T-cell (primary cell): ENCODE measurements at regions not wholly inside any gene's neighbourhood (a gene's known extent, or its start where the extent isn't known, plus 50 kb on each side); places are given as distances from the start of the nearest gene placed in this dataset.

Experiments
- ATAC-seq, 4 experiments: fragments of 200-7000 bp in 3 of 4; fragments of 150-1000 bp in 1 of 4; cut with Tn5 transposase; replicated peaks in 1 of 4; 1 replicate in 3 of 4; 2 replicates in 1 of 4; pipeline ENCODE4 v1.10.0; 2021; ENCODE audit warnings: moderate library complexity in 3 of 4, mild to moderate bottlenecking in 2 of 4, moderate number of reproducible peaks in 1 of 4
- CTCF ChIA-PET, 2 donors: fragments of 300-600 bp; sonication (Branson Sonifier 250); formaldehyde crosslinking; loops; one replicate each; lab custom pipeline; 2022; ENCODE audit warnings: antibody characterized with exemption in 2 of 2; lab: Charles Lee
- POLR2A ChIA-PET, 2 donors: fragments of 300-600 bp; sonication (Branson Sonifier 250); formaldehyde crosslinking; loops; one replicate each; lab custom pipeline; 2022; ENCODE audit warnings: antibody characterized with exemption in 2 of 2; lab: Charles Lee
- DNase-seq, 35 experiments: peaks; one replicate each; pipeline versions ENCODE4 v3.0.0 to v3.0.0-alpha.2; 2013 to 2023
- H3K27ac ChIP-seq: one replicate; pipeline ENCODE4 v1.5.1; 2013; ENCODE audit warnings: low read length
- H3K27me3 ChIP-seq, 2 experiments: replicated peaks in 1 of 2; 1 replicate in 1 of 2; 2 replicates in 1 of 2; pipeline versions ENCODE4 v1.6.1 to v1.7.0; 2013; ENCODE audit warnings: low read length in 1 of 2, mixed read lengths in 1 of 2; ENCODE audit not compliant: control insufficient read depth in 2 of 2, insufficient read depth in 2 of 2; ENCODE audit errors: extremely low read depth in 1 of 2
- H3K36me3 ChIP-seq, 2 donors: 1 replicate in 1 of 2; 2 replicates in 1 of 2; pipeline versions ENCODE4 v1.6.1 to v1.7.0; 2013; ENCODE audit warnings: low read length in 1 of 2; ENCODE audit not compliant: control insufficient read depth in 2 of 2, insufficient read depth in 1 of 2; ENCODE audit errors: extremely low read depth in 1 of 2
- H3K4me1 ChIP-seq, 2 experiments: 1 replicate in 1 of 2; 2 replicates in 1 of 2; pipeline versions ENCODE4 v1.6.1 to v1.7.0; 2013; ENCODE audit warnings: low read length in 2 of 2, mixed read lengths in 1 of 2; ENCODE audit not compliant: insufficient read depth in 2 of 2, control insufficient read depth in 1 of 2; ENCODE audit errors: extremely low read depth in 1 of 2
- H3K4me3 ChIP-seq, 2 donors: 1 replicate in 1 of 2; 2 replicates in 1 of 2; pipeline versions ENCODE4 v1.5.1 to v1.7.0; 2013; ENCODE audit warnings: mild to moderate bottlenecking in 2 of 2, low read length in 1 of 2, moderate library complexity in 1 of 2; ENCODE audit not compliant: control insufficient read depth in 1 of 2; ENCODE audit errors: extremely low read depth in 1 of 2
- H3K9me3 ChIP-seq: 2 replicates; pipeline ENCODE4 v1.7.0; 2013
- H3K27ac Mint-ChIP-seq, 2 donors: one replicate each; pipeline ENCODE4 v1.8.0; 2020 to 2021; ENCODE audit warnings: mild to moderate bottlenecking in 2 of 2, mixed read lengths in 2 of 2
- H3K27me3 Mint-ChIP-seq, 2 donors: one replicate each; pipeline ENCODE4 v1.8.0; 2021 to 2022; ENCODE audit warnings: mixed read lengths in 2 of 2
- H3K36me3 Mint-ChIP-seq: one replicate; pipeline ENCODE4 v1.8.0; 2021; ENCODE audit warnings: mixed read lengths
- H3K4me1 Mint-ChIP-seq, 3 donors: one replicate each; pipeline ENCODE4 v1.8.0; 2020 to 2022; ENCODE audit warnings: mixed read lengths in 3 of 3, mild to moderate bottlenecking in 1 of 3
- H3K4me3 Mint-ChIP-seq, 3 donors: one replicate each; pipeline ENCODE4 v1.8.0; 2020 to 2022; ENCODE audit warnings: mild to moderate bottlenecking in 3 of 3, mixed read lengths in 3 of 3, moderate library complexity in 3 of 3
- H3K9me3 Mint-ChIP-seq, 3 donors: one replicate each; pipeline ENCODE4 v1.8.0; 2020 to 2022; ENCODE audit warnings: mixed read lengths in 3 of 3
- WGBS: methylation state at CpG from one replicate; pipeline ENCODE4 v1.1.5; 2013; ENCODE audit warnings: missing lambda C conversion rate; ENCODE audit not compliant: insufficient coverage; 5-methylcytosine and 5-hydroxymethylcytosine counted together

GRCh38 chr10:33720161-33720560, 385.7 kb upstream of the NRP1 start:
- Histone ChIP-seq H3K9me3 (no peaks in the 10 kb centered on the region), H3K27ac (no peak overlapping the region), H3K4me3 (no peak overlapping the region), H3K27me3 (peaks cover 0 to 3% of the 10 kb centered on the region in 2 experiments), H3K36me3 (no peaks in the 10 kb centered on the region), H3K4me1 (no peaks in the 10 kb centered on the region)
- Mint-ChIP-seq H3K36me3 (no peaks in the 10 kb centered on the region), H3K4me1 (no peaks in the 10 kb centered on the region), H3K27ac (no peak overlapping the region), H3K27me3 (peaks cover 0 to 14% of the 10 kb centered on the region in 2 donors), H3K9me3 (peaks cover 0 to 3% (median 0%) of the 10 kb centered on the region in 3 donors), H3K4me3 (no peak overlapping the region)
- CTCF ChIA-PET: no interaction called here
- ATAC-seq (no peak), DNase-seq (no peak)
- POLR2A ChIA-PET: no interaction called here
- no CpG with 5 or more reads among the region's 2 CpGs for WGBS

GRCh38 chr10:33719005-33719703, 384.7 kb upstream of the NRP1 start:
- H3K27ac Mint-ChIP-seq: no peak overlapping the region
- peaks cover 0 to 15% of the 10 kb centered on the region in 2 donors for H3K27me3 Mint-ChIP-seq
- CTCF ChIA-PET: no interaction called here
- no peaks in the 10 kb centered on the region for H3K4me1 Mint-ChIP-seq
- no peak for DNase-seq
- peaks cover 0 to 3% of the 10 kb centered on the region in 2 experiments for H3K27me3 ChIP-seq
- H3K4me1 ChIP-seq: no peaks in the 10 kb centered on the region
- POLR2A ChIA-PET: no interaction called here
- H3K36me3 Mint-ChIP-seq: no peaks in the 10 kb centered on the region
- H3K27ac ChIP-seq: no peak overlapping the region
- no peaks in the 10 kb centered on the region for H3K9me3 ChIP-seq
- ATAC-seq: no peak
- no peak overlapping the region for H3K4me3 Mint-ChIP-seq
- no peak overlapping the region for H3K4me3 ChIP-seq
- H3K9me3 Mint-ChIP-seq: peaks cover 0 to 3% (median 0%) of the 10 kb centered on the region in 3 donors
- no peaks in the 10 kb centered on the region for H3K36me3 ChIP-seq
- WGBS: 100% methylated on average over 1 of the region's 8 CpGs

GRCh38 chr10:33716501-33717267, 382.2 kb upstream of the NRP1 start:
- H3K9me3 ChIP-seq: no peaks in the 10 kb centered on the region
- Mint-ChIP-seq H3K9me3 (peaks cover 0 to 3% (median 0%) of the 10 kb centered on the region in 3 donors), H3K27ac (no peak overlapping the region), H3K36me3 (no peaks in the 10 kb centered on the region), H3K4me1 (no peaks in the 10 kb centered on the region), H3K27me3 (peaks cover 10 to 16% of the 10 kb centered on the region in 2 donors), H3K4me3 (no peak overlapping the region)
- peaks cover 0 to 5% of the 10 kb centered on the region in 2 experiments for H3K27me3 ChIP-seq
- POLR2A ChIA-PET: no interaction called here
- no CpG with 5 or more reads among the region's 2 CpGs for WGBS
- no peak for ATAC-seq
- H3K36me3 ChIP-seq: no peaks in the 10 kb centered on the region
- no peaks in the 10 kb centered on the region for H3K4me1 ChIP-seq
- CTCF ChIA-PET: no interaction called here
- DNase-seq: no peak
- no peak overlapping the region for H3K4me3 ChIP-seq
- no peak overlapping the region for H3K27ac ChIP-seq

- H3K9me3 ChIP-seq: no peaks in the 10 kb centered on the region
- H3K36me3 ChIP-seq: no peaks in the 10 kb centered on the region
- H3K4me1 Mint-ChIP-seq: no peaks in the 10 kb centered on the region
- ChIA-PET POLR2A (no interaction called here), CTCF (no interaction called here)
- H3K27me3 ChIP-seq: peaks cover 0 to 5% of the 10 kb centered on the region in 2 experiments
- ATAC-seq (no peak), DNase-seq (peak in 1 of 35 experiments; percentile 17)
- no peak overlapping the region for H3K27ac ChIP-seq
- H3K27ac Mint-ChIP-seq: no peak overlapping the region
- no peak overlapping the region for H3K4me3 Mint-ChIP-seq
- no peaks in the 10 kb centered on the region for H3K4me1 ChIP-seq
- no peaks in the 10 kb centered on the region for H3K36me3 Mint-ChIP-seq
- H3K9me3 Mint-ChIP-seq: peaks cover 0 to 3% (median 0%) of the 10 kb centered on the region in 3 donors
- no peak overlapping the region for H3K4me3 ChIP-seq
- peaks cover 10 to 16% of the 10 kb centered on the region in 2 donors for H3K27me3 Mint-ChIP-seq
- WGBS: 71% methylated on average over 9 of the region's 16 CpGs
Observed at GRCh38 chr10:33715303-33715975, 381.0 kb upstream of the NRP1 start.

- Histone ChIP-seq H3K4me1 (no peaks in the 10 kb centered on the region), H3K27ac (no peak overlapping the region), H3K4me3 (no peak overlapping the region), H3K36me3 (no peaks in the 10 kb centered on the region), H3K9me3 (no peaks in the 10 kb centered on the region), H3K27me3 (peaks cover 0 to 2% of the 10 kb centered on the region in 2 experiments)
- DNase-seq (no peak), ATAC-seq (no peak)
- Mint-ChIP-seq H3K4me3 (no peak overlapping the region), H3K27me3 (peaks cover 10 to 16% of the 10 kb centered on the region in 2 donors), H3K9me3 (no peaks in the 10 kb centered on the region), H3K4me1 (no peaks in the 10 kb centered on the region), H3K36me3 (no peaks in the 10 kb centered on the region), H3K27ac (no peak overlapping the region)
- ChIA-PET POLR2A (no interaction called here), CTCF (no interaction called here)
- WGBS: 88% methylated on average over 6 of the region's 7 CpGs
Observed at GRCh38 chr10:33712825-33713224, 378.4 kb upstream of the NRP1 start.

GRCh38 chr10:33710006-33710405, 375.5 kb upstream of the NRP1 start:
- no peaks in the 10 kb centered on the region for H3K4me1 ChIP-seq
- no peak overlapping the region for H3K4me3 Mint-ChIP-seq

More at GRCh38 chr10:33710006-33710405, 375.5 kb upstream of the NRP1 start:
- ChIA-PET POLR2A (no interaction called here), CTCF (no interaction called here)
- Histone ChIP-seq H3K4me3 (no peak overlapping the region), H3K9me3 (no peaks in the 10 kb centered on the region), H3K27ac (no peak overlapping the region), H3K36me3 (no peaks in the 10 kb centered on the region), H3K27me3 (peaks cover 0 to 2% of the 10 kb centered on the region in 2 experiments)
- WGBS: no CpG with 5 or more reads among the region's 5 CpGs
- no peak overlapping the region for H3K27ac Mint-ChIP-seq
- H3K27me3 Mint-ChIP-seq: peaks cover 11 to 14% of the 10 kb centered on the region in 2 donors
- H3K4me1 Mint-ChIP-seq: no peaks in the 10 kb centered on the region
- H3K36me3 Mint-ChIP-seq: no peaks in the 10 kb centered on the region
- ATAC-seq (no peak), DNase-seq (no peak)
- H3K9me3 Mint-ChIP-seq: no peaks in the 10 kb centered on the region
